ENCODE measurements at regions not wholly inside any gene's neighbourhood (a gene's known extent, or its start where the extent isn't known, plus 50 kb on each side); places are given as distances from the start of the nearest gene placed in this dataset.

GRCh38 chr18:27887711-27888495 is 289.0 kb downstream of the CDH2 start:
- TF ChIP-seq CTCF (IDR thresholded peaks at IDR 0.05), result no peak
- no peak for TF ChIP-seq POLR2A (IDR thresholded peaks at IDR 0.05)

Measured in lower leg skin (tissue), 3 donors.